GM12875 (cell line): ENCODE measurements at regions not wholly inside any gene's neighbourhood (a gene's known extent, or its start where the extent isn't known, plus 50 kb on each side); places are given as distances from the start of the nearest gene placed in this dataset.

Experiments used
- H3K4me3 ChIP-seq: one replicate; pipeline ENCODE4 v1.5.1; 2011; ENCODE audit warnings: low read depth, low read length, control low read depth
- TF ChIP-seq, protein P1 (sequence below): IDR thresholded peaks from 2 replicates; pipeline ENCODE4 v1.5.1; 2011; ENCODE audit warnings: low read depth, mild to moderate bottlenecking, control low read depth, inconsistent platforms, low read length, moderate library complexity, borderline replicate concordance; ENCODE audit not compliant: insufficient read depth

DNA sequence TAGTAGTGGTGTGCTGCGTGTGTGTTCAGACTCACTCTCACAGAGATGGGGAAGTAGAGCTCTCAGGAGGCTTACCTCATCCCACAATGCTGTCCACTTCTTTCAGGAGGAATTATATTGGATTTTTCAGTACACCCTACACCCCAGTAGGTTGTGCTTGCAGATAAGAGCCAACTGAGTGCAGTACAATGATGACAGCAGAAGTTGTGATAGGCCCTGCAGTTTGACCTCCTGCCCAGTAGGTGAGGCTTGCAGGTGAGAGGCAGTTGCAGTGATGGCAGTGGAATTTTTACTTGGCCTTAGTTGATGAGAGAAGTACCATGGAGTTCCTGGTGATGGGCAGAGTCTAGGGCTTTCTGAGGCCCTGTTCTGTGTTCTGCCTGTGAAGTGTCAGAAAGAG lies 657.8 kb downstream of the KCNJ3 start:
- H3K4me3 ChIP-seq = no peak overlapping the region
- TF ChIP-seq, protein P1, sequence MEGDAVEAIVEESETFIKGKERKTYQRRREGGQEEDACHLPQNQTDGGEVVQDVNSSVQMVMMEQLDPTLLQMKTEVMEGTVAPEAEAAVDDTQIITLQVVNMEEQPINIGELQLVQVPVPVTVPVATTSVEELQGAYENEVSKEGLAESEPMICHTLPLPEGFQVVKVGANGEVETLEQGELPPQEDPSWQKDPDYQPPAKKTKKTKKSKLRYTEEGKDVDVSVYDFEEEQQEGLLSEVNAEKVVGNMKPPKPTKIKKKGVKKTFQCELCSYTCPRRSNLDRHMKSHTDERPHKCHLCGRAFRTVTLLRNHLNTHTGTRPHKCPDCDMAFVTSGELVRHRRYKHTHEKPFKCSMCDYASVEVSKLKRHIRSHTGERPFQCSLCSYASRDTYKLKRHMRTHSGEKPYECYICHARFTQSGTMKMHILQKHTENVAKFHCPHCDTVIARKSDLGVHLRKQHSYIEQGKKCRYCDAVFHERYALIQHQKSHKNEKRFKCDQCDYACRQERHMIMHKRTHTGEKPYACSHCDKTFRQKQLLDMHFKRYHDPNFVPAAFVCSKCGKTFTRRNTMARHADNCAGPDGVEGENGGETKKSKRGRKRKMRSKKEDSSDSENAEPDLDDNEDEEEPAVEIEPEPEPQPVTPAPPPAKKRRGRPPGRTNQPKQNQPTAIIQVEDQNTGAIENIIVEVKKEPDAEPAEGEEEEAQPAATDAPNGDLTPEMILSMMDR = peak; percentile 16; the same call in 1 of the 2 replicates

DNA sequence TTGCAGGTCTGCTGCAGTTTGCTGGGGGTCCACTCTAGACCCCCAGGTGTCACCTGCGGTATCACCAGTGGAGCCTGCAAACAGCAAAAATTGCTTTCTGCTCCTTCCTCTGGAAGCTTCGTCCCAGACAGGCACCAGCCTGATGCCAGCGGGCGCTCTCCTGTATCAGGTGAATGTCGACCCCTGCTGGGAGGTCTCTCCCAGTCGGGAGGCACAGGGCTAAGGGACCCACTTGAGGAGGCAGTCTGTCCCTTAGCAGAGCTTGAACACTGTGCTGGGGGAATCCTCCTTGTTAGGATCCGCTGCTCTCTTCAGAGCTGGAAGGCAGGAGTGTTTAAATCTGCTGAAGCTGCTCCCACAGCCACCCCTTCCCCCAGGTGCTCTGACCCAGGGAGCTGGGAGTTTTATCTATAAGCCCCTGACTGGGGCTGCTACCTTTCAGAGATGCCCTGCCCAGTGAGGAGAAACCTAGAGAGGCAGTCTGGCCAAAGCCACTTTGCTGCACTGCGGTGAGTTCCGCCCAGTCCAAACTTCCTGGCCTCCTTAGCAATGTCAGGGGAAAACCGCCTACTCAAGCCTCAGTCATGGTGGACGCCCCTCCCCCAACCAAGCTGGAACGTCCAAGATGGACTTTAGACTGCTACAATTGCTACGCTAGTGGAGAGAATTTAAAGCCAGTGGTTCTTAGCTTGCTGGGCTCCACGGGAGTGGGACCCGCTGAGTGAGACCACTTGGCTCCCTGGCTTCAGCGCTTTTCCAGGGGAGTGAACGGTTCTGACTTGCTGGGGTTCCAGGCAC lies 652.5 kb downstream of the KCNJ3 start:
- H3K4me3 ChIP-seq = no peak overlapping the region
- TF ChIP-seq, protein P1 = no peak

DNA sequence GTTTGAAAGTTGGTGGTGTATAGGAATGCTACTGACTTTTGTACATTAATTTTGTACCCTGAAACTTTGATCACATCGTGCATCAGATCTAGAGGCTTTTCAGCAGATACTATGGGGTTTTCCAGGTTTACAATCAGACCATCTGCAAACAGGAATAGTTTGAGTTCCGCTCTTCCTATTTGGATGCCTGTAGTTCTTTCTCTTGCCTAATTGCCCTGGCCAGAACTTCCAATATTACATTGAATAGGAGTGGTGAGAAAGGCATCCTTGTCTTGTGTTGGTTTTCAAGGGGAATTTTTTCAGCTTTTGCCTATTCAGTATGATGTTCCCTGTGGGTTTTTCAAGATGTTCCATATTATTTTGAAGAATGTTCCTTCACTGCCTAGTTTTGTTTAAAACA lies 633.5 kb downstream of the KCNJ3 start:
- H3K4me3 ChIP-seq = no peak overlapping the region
- TF ChIP-seq, protein P1 = no peak

DNA sequence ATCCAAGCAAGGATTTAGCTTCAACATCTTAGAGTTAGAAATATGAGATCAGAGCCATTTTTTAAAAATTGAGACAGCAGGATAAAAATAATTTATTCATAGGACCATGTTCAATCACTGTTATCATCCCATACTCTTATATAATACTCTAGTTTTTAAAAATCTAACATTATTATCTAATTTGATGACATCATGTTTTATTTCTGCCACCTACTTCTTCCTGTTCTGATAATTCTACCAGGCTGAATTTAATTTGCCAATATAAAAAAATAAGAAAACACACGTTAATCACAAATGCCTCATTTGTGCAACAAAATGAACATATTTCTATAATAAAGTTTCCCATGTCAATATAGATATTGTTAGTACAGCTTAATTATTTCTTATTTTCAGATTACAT lies 621.7 kb downstream of the KCNJ3 start:
- TF ChIP-seq, protein P1 = no peak
- no peak overlapping the region for H3K4me3 ChIP-seq

DNA sequence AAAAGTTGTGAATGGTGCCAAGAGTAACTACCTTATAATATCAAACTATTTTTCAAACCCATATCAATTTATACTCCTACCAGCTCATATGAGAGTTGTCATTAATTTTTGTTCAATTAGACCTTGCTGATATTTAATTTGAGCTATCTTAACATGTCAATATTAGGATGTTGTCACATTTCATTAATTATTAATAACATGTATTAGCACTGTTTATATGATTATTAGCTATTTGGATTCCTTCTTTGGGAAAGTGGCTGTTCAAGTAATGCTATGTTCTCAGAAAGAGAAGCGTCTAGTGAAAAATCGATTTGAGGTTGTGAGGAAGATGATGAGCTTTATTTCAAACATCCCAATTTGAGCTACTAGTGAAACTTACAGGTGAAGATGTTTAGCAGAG lies 620.2 kb downstream of the KCNJ3 start:
- TF ChIP-seq, protein P1 = no peak

DNA sequence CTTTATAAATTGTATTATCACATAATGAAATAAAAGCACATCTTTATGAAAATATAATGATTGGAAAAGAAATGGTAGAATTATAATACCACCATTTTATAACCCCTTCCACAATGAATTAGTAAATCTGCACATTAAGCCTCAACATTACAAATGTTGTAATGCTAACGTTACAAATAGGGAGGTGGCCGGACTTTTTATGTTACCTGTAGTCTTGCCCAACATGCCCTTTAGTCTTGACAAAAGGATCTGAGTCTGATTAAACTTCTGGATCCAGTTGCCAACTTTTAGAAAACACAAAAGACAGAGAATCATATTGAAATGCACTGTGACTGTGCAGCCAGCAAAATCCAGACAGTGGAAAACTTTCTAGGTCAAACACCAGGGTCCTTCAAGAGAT lies 617.3 kb downstream of the KCNJ3 start:
- TF ChIP-seq, protein P1 = no peak
- H3K4me3 ChIP-seq = no peak overlapping the region

More for the DNA sequence above, 620.2 kb downstream of the KCNJ3 start:
- no peak overlapping the region for H3K4me3 ChIP-seq

DNA sequence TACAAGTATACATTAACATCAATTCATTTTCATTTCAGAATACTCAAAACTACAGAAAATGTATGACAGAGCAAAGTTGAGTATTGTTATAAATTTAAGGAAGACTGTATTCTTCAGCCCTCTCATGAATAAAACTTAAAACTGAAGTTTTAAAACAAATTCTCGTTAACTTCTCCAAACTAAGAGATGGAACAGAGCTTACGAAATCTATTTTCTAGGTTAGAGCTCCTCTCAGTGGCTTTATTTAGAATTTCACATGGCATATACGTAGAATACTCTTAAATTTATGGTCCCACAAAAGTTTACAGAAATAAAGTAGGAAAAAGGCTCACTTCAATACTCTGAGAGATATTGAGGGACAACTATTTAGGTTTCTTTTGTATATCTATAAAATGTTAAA lies 612.1 kb downstream of the KCNJ3 start:
- TF ChIP-seq, protein P1 = no peak
- no peak overlapping the region for H3K4me3 ChIP-seq
